Muscle of arm (tissue), 1 donor: ENCODE measurements at regions not wholly inside any gene's neighbourhood (a gene's known extent, or its start where the extent isn't known, plus 50 kb on each side); places are given as distances from the start of the nearest gene placed in this dataset.
"Not testable (repeated sequence)": the region's sequence is repeated elsewhere in the genome, so short reads cannot be mapped to it uniquely, and the experiment has no call there.

Experiments
- DNase-seq: peaks from one replicate; pipeline ENCODE4 v3.0.0-alpha.2; 2013

DNA sequence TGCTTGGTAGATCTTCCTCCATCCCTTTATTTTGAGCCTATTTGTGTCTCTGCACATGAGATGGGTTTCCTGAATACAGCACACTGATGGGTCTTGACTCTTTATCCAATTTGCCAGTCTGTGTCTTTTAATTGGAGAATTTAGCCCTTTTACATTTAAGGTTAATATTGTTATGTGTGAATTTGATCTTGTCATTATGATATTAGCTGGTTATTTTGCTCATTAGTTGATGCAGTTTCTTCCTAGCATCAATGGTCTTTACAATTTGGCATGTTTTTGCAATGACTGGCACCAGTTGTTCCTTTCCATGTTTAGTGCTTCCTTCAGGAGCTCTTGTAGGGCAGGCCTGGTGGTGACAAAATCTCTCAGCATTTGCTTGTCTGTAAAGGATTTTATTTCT, 72.4 kb downstream of the HNRNPD start:
- not testable (repeated sequence) for DNase-seq

GRCh38 chr4:82293304-82293703, 80.5 kb downstream of the HNRNPD start:
- no peak for DNase-seq

DNA sequence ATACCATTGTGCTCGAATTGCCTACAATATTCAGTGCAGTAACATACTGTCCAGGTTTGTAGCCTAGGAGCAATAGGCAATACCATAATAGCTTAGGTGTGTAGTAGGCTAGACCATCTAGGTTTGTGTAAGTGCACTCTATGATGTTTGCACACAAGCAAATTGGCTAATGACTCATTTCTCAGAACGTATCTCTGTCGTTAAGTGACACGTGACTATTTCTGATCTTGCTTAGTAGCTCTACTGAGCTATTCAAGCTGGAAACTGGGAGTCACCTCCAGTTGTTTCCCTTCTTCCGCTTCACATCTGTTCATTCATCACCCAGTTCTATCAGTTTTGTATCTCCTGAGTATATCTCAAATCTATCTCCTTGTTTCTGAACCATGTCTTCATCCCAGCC, 86.1 kb downstream of the HNRNPD start:
- no peak for DNase-seq

DNA sequence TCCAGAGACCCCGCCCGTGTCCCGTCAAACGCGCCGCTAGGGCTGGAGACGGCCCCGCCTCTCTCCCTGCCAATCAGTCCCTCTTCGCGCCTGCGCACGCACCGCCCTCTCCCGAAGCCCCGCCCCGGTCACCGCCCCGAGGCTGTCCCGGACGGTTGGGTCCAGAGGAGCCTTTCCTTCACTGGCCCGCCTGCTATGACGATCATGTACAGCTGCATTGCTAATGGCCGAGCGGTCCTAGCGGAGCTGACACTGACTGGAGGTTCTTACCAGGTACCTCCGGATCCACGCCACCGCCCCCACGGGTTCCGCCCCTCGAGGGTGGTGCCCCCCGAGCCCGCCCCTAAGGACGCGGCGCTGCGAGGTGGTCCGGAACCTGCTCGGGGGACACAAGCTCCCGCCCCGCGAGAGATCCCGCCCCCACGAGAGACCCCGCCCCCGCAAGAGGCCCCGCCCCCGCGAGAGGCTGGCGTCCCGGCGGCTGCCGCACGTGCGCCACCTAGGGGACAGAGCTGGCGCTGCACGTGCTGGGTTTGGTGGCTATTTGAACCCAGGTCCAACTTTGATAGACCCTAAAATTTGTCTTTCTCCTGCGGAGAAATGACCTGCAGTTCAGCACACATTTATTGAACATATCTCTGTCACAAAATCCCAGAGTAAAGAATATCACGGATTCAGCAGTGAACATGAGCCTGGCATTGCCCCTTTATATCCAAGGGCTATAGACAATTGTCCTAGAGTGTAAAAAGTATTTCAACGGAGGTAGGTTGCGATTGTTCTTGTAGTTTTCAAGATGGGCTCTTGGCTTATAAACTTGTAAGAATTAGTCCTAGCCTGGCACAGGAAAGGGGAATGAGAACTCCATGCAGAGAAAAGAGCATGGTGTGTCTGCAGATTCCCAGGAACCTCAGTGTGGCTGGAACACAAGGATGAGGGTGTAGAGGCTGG, 88.7 kb downstream of the HNRNPD start:
- DNase-seq: peak; percentile 96

DNA sequence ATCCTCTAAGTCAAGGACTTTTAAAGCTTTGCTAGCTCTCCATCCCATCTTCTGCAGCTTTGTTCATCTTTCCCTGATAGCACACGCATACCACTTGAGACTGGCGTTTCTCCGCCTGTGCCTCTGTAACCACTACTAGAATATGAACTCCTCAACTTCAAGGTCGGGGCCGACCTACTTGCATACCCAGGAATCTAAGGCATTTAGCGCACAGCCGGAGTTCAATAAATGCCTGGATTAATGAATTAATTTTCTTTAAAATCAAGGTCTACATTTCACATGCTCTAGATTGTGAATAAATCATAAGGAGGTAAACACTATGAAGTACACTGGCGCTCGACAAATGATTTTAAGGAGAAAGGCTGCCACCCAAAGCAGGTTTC, 89.3 kb downstream of the HNRNPD start:
- DNase-seq: no peak

- DNase-seq: no peak
These were observed 90.9 kb downstream of the HNRNPD start for GRCh38 chr4:82282875-82283274.

- not testable (repeated sequence) for DNase-seq
These were observed 94.2 kb downstream of the HNRNPD start for GRCh38 chr4:82279550-82279949.

GRCh38 chr4:82276332-82276640, 97.5 kb downstream of the HNRNPD start:
- no peak for DNase-seq

DNA sequence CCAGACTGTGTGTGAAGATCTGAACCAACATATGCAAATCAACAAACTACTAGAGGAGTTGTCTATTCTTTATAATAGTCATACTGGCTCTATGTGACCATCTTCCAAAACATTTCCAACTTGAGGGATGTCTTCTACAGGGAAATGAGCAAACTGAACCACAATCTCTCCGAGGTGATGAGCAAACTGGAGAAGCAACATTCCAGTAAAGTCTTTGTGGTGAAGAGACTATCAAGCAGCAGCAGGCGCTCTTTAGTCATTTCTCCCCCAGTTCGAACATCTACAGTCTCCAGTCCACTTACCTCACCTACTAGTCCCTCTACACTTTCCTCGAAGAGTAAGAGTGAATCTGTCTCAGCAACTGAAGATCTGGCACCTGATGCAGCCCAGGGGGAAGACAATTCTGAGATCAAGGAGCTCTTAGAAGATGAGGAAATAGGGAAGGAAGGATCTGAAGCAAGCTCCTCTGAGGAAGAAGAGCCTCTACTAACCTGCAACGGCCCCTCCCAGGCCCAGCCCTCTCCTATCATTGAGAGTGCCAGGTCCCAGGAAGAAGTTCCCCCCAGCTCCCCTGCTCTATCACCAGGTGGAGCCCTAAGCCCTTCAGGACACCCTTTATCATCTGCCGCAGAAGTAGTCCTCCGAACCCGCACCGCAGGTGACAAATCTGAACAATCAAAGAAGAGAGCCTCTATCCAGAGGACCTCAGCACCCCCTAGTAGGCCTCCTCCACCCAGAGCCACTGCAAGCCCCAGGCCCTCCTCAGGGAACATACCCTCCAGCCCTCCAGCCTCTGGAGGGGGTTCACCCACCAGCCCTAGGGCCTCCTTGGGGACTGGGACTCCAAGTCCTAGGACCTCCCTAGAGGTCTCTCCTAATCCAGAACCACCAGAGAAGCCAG, 98.1 kb downstream of the HNRNPD start:
- DNase-seq: no peak

DNA sequence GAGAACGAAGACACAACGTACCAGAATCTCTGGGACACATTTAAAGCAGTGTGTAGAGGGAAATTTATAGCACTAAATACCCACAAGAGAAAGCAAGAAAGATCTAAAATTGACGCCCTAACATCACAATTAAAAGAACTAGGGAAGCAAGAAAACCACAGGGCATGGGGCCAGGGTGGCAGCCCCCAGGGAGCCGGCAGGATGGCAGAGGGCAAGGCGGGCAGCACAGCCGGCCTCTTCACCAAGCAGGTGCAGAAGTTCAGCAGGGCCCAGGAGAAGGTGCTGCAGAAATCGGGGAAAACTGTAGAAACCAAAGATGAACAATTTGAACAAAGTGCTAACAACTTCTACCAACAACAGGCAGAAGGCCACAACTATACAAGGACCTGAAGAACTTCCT, 99.1 kb downstream of the HNRNPD start:
- not testable (repeated sequence) for DNase-seq

DNA sequence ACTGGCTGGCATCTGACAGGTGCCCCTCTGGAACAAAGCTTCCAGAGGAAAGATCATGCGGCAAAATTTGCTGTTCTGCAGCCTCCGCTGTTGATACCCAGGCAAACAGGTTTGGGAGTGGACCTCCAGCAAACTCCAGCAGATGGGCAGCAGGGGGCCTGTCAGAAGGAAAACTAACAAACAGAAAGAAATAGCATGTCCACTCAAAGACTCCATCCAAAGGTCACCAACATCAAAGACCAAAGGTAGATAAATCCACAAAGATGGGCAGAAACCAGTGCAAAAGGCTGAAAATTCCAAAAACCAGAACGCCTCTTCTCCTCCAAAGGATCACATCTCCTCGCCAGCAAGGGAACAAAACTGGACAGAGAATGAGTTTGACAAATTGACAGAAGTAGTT, 101.3 kb downstream of the HNRNPD start:
- DNase-seq: not testable (repeated sequence)

- DNase-seq: not testable (repeated sequence)
These were observed 101.8 kb downstream of the HNRNPD start for GRCh38 chr4:82271915-82272480.

- no peak for DNase-seq
These were observed 105.0 kb downstream of the HNRNPD start for GRCh38 chr4:82268826-82269193.

GRCh38 chr4:82268050-82268825, 105.6 kb downstream of the HNRNPD start:
- peak; percentile 50 for DNase-seq

DNA sequence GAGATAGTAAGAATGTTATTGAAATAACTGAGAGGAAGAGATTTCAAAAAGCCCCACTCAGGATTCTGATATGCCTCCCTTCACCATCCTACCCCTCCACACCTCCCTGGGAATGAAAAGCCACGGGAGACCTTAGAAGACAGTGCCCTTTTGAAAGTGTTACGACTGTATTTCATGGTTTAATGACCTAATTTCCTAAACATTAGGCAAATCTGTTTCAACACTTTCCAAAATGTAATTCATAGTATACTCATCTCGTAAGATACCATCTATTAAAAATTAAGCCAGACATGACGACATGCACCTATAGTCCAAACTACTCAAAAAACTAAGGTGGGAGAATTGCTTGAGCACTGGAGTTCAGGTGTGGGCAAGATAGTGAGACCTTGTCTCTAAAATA, 106.3 kb downstream of the HNRNPD start:
- no peak for DNase-seq

DNA sequence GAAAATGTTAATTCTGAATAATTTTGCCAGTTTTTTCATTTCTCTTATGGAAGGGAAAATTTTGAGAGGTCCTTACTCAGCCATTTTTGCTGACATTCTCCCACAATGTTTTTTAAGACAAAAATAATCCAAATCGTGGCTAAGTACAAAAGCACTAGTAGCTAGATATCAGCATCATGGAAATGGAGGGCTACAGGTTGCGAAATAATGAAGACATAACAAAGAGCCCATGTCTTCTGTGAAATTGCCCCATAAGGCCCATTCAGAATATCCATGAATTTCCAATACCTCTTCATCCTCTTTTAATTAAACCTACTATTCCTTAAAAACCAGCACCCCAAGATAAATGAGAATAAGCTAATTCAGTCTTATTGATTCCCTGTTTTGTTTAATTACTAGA, 107.4 kb downstream of the HNRNPD start:
- no peak for DNase-seq

DNA sequence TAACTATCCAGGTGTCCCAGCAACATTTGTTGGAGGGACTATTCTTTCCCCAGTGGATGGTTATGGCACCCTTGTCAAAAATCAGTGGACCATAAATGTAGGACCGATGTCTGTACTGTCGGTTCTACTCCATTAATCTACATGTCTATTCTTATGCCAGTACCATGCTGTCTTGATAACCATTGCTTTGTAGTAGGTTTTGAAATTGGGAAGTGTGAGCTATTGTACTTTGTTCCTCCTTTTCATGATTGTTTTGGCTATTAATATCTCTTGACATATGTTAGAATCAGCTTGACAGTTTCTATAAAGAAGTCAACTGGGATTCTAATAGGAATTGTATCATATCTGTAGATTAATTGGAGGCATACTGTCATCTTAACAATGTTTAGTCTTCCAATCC, 112.7 kb downstream of the HNRNPD start:
- DNase-seq: no peak

- no peak for DNase-seq
These were observed 113.2 kb downstream of the HNRNPD start for GRCh38 chr4:82260632-82261031.

DNA sequence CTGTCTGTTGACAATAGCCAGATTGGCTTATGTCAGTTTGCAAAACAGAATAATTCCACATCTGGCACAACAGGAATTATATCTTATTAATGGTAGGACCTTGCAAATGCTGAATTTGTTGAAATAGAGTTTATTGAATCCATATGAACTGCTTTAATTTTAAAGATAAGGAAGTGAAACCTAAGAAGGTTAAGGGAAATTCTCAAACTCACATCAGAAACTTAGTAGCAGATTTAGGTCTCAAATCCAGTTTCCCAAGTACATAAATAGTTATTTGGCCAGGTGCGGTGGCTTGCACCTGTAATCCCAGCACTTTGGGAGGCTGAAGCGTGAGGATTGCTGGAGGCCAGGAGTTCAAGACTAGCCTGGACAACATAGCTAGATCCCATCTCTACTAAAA, 117.1 kb downstream of the HNRNPD start:
- DNase-seq: no peak

- DNase-seq: no peak
These were observed 118.1 kb downstream of the HNRNPD start for GRCh38 chr4:82255657-82256056.

- no peak for DNase-seq
These were observed 124.7 kb downstream of the HNRNPD start for GRCh38 chr4:82248903-82249632.
